ENCODE measurements at regions not wholly inside any gene's neighbourhood (a gene's known extent, or its start where the extent isn't known, plus 50 kb on each side); places are given as distances from the start of the nearest gene placed in this dataset.

- in situ Hi-C loops (cut with MboI; ENCODE audit: low pct_unique_long_range_greater_than_20kb, low sequenced_read_pairs, unreplicated experiment): no loop called here
These were observed 55.3 kb upstream of the CHST9 start for GRCh38 chr18:27240383-27240782.

GRCh38 chr18:27239669-27240068 is 54.6 kb upstream of the CHST9 start:
- no peak for DNase-seq (ENCODE audit: low spot score)
- in situ Hi-C loops (cut with MboI; ENCODE audit: low pct_unique_long_range_greater_than_20kb, low sequenced_read_pairs, unreplicated experiment): no loop called here
- TF ChIP-seq CTCF (IDR thresholded peaks at IDR 0.05; ENCODE audit: extremely low read depth, insufficient read depth, missing control alignments): no peak

More at GRCh38 chr18:27240383-27240782, 55.3 kb upstream of the CHST9 start:
- no peak for DNase-seq (ENCODE audit: low spot score)
- TF ChIP-seq CTCF (IDR thresholded peaks at IDR 0.05; ENCODE audit: extremely low read depth, insufficient read depth, missing control alignments): no peak

DNA sequence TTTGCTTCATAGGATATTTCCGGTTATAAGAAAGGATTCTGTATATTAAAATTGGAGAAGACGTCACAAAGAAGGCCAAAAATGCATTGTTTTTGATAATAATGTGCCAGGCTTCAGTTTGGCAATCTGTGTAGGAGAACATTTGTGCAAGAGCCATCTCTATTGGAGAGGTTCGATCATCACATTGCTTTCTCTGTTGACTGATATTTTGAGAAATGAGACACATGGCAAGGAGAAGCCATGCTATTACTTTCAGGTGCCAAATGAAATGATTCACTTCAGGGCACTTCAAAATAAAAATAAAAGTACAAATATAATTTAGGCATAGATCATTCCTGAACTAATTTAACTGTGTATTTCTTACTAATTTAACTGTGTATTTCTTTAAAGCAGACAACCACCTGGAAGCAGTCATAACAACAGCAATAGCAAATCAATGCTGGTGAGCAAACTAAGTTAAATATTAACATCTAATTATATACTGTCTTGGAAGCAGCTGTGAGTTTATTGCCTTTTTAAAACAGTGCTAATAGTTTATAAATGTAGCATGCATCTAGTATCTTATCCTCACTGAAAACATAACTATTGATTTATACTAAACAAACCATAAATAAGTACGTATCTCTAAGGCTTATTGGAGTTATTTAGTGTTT is 50.2 kb upstream of the CHST9 start:
- in situ Hi-C loops (cut with MboI; ENCODE audit: low pct_unique_long_range_greater_than_20kb, low sequenced_read_pairs, unreplicated experiment): no loop called here
- TF ChIP-seq CTCF (IDR thresholded peaks at IDR 0.05; ENCODE audit: extremely low read depth, insufficient read depth, missing control alignments): no peak
- DNase-seq (ENCODE audit: low spot score): no peak
